ENCODE measurements at regions not wholly inside any gene's neighbourhood (a gene's known extent, or its start where the extent isn't known, plus 50 kb on each side); places are given as distances from the start of the nearest gene placed in this dataset.
"Not testable (repeated sequence)": the region's sequence is repeated elsewhere in the genome, so short reads cannot be mapped to it uniquely, and the experiment has no call there.

GRCh38 chr7:120191423-120191822 lies 81.6 kb upstream of the KCND2 start:
- TF ChIP-seq NR2F2 (IDR thresholded peaks at IDR 0.05); MAX (IDR thresholded peaks at IDR 0.05); CTCF (IDR thresholded peaks at IDR 0.05; ENCODE audit: low read depth, low read length, missing input control); RAD21 (IDR thresholded peaks at IDR 0.05); JUND (IDR thresholded peaks at IDR 0.05); REST (IDR thresholded peaks at IDR 0.05); ZBTB33 (IDR thresholded peaks at IDR 0.05); TAF1 (conservative IDR thresholded peaks at IDR 0.05): not testable (repeated sequence)

Data from liver (tissue), 3 donors.